Suprapubic skin (tissue), 4 donors: ENCODE measurements at regions not wholly inside any gene's neighbourhood (a gene's known extent, or its start where the extent isn't known, plus 50 kb on each side); places are given as distances from the start of the nearest gene placed in this dataset.

Source experiments
- CTCF ChIP-seq, 2 donors: fragments of 200-600 bp in 1 of 2; fragments of 450-650 bp in 1 of 2; sonication (generic) in 1 of 2; IDR thresholded peaks; one replicate each; pipeline ENCODE4 v1.5.1; 2016 to 2019; ENCODE audit warnings: antibody characterized with exemption in 2 of 2, mild to moderate bottlenecking in 1 of 2, moderate library complexity in 1 of 2
- EP300 ChIP-seq: sonication (generic); formaldehyde crosslinking; IDR thresholded peaks from one replicate; pipeline ENCODE4 v1.6.1; 2017; ENCODE audit warnings: antibody characterized with exemption
- POLR2A ChIP-seq, 2 donors: fragments of 450-650 bp; IDR thresholded peaks; one replicate each; pipeline ENCODE4 v1.6.1; 2017; ENCODE audit warnings: antibody characterized with exemption in 2 of 2, mild to moderate bottlenecking in 2 of 2, moderate library complexity in 2 of 2
- POLR2AphosphoS5 ChIP-seq, 3 donors: sonication (generic); formaldehyde crosslinking; IDR thresholded peaks; one replicate each; pipeline ENCODE4 v1.6.1; 2017; ENCODE audit warnings: antibody characterized with exemption in 3 of 3

- TF ChIP-seq POLR2AphosphoS5 (IDR thresholded peaks at IDR 0.05) (no peak), CTCF (IDR thresholded peaks at IDR 0.05) (no peak), POLR2A (IDR thresholded peaks at IDR 0.05) (no peak), EP300 (no peak)
These were observed 91.9 kb upstream of the SNRPN start for GRCh38 chr15:24862726-24863521.
